PC-3 (cell line): ENCODE measurements at regions not wholly inside any gene's neighbourhood (a gene's known extent, or its start where the extent isn't known, plus 50 kb on each side); places are given as distances from the start of the nearest gene placed in this dataset.

Source experiments
- CTCF ChIP-seq: fragments of 300-600 bp; sonication (generic); conservative IDR thresholded peaks from 2 replicates; pipeline ENCODE4 v1.5.1; 2017; ENCODE audit warnings: antibody characterized with exemption, low read depth, mild to moderate bottlenecking, low read length
- EZH2phosphoT487 ChIP-seq: fragments of 300-600 bp; sonication (generic); IDR thresholded peaks from 2 replicates; pipeline ENCODE4 v1.6.1; 2018; ENCODE audit warnings: mild to moderate bottlenecking, antibody characterized with exemption, low read length, borderline replicate concordance

- no peak for TF ChIP-seq CTCF
- no peak for TF ChIP-seq EZH2phosphoT487
Observed at GRCh38 chr11:109654091-109654490, 232.1 kb downstream of the C11orf87 start.
